ENCODE measurements at regions not wholly inside any gene's neighbourhood (a gene's known extent, or its start where the extent isn't known, plus 50 kb on each side); places are given as distances from the start of the nearest gene placed in this dataset.
"Not testable (repeated sequence)": the region's sequence is repeated elsewhere in the genome, so short reads cannot be mapped to it uniquely, and the experiment has no call there.

- no peak overlapping the region for H3K4me3 ChIP-seq (ENCODE audit: low read depth, low read length)
- no peak for TF ChIP-seq CTCF (IDR thresholded peaks at IDR 0.05; ENCODE audit: borderline replicate concordance, insufficient read depth, low read depth, low read length)
Measured at GRCh38 chr4:127521463-127521862, 111.3 kb upstream of the INTU start.

- no peak overlapping the region for H3K4me3 ChIP-seq (ENCODE audit: low read depth, low read length)
- no peak for TF ChIP-seq CTCF (IDR thresholded peaks at IDR 0.05; ENCODE audit: borderline replicate concordance, insufficient read depth, low read depth, low read length)
Measured at GRCh38 chr4:127523369-127523768, 109.4 kb upstream of the INTU start.

DNA sequence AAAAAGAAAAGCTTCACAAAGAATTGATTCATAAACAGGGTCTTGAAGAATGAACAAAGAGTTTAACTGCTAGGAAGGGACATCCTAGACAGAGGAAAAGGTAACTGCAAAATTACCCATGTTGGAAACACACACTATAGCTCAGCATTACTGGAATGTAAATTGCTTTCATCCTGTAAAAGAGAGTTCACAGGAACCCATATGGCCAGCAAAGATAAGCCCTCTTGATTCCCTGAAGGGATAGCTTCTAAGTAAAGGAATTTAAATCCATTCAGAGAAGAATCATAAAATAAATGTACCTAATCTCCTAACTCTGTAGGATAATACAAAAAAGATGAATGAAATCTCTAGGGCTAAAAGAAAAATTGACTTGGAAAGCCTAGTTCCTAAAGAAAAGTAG lies 107.1 kb upstream of the INTU start:
- H3K4me3 ChIP-seq (ENCODE audit: low read depth, low read length) = no peak overlapping the region
- TF ChIP-seq CTCF (IDR thresholded peaks at IDR 0.05; ENCODE audit: borderline replicate concordance, insufficient read depth, low read depth, low read length) = no peak

- H3K4me3 ChIP-seq (ENCODE audit: low read depth, low read length) = no peak overlapping the region
- no peak for TF ChIP-seq CTCF (IDR thresholded peaks at IDR 0.05; ENCODE audit: borderline replicate concordance, insufficient read depth, low read depth, low read length)
Measured at GRCh38 chr4:127528302-127528701, 104.5 kb upstream of the INTU start.

DNA sequence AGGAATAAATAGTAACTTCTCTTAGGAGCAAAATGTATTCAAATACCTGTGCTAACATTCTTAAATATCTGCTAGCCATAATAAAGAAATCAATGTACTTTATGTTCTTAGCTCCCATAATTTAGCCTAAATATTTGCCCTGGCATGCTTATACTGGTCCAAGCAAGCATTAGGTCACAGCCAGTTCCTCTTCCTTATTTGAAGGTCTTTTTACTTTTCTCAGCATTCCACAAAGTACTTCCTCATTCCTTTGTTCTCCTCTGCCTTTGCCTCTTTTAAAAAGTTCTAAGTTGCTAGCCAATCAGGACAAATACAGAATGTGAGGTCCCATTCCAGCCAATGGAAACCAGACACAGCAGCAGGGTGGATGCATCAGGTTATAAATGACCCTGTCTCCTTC lies 102.9 kb upstream of the INTU start:
- not testable (repeated sequence) for H3K4me3 ChIP-seq (ENCODE audit: low read depth, low read length)

DNA sequence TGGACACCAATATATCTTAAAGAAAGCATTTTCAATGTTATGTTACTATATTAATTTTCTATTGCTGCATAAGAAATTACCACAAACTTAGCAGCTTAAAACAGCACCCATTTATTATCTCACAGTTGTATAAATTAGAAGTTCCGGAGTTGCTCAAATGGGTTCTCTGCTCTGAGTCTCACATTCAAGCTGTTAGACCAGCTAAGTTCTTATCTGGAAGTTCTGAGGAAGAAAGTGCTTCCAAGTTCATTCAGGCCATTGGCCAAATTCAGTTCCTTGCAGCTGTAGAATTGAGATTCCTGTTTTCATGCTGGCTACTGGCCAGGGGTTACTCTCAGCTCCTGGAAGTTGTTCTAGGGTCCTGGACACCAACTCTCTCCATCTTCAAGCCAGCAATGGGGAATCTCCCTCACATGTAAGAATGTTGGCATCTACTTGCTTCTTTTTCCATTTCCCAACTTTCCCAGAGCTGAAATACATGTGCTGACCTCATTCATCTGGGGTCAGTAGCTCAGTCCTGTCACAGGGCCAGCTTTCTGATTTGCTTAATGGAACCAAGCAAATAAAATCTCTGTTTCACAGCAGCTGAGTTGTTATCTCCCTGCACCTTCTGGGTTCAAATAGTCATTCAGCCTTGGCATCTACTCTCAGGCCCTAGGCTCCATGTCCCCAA lies 99.6 kb upstream of the INTU start:
- no peak for TF ChIP-seq CTCF (IDR thresholded peaks at IDR 0.05; ENCODE audit: borderline replicate concordance, insufficient read depth, low read depth, low read length)
- H3K4me3 ChIP-seq (ENCODE audit: low read depth, low read length) = no peak overlapping the region

GRCh38 chr4:127534041-127534825 lies 98.5 kb upstream of the INTU start:
- H3K4me3 ChIP-seq (ENCODE audit: low read depth, low read length) = no peak overlapping the region

More at GRCh38 chr4:127534041-127534825, 98.5 kb upstream of the INTU start:
- TF ChIP-seq CTCF (IDR thresholded peaks at IDR 0.05; ENCODE audit: borderline replicate concordance, insufficient read depth, low read depth, low read length) = no peak

Data from GM12875 (cell line).